ENCODE measurements at regions not wholly inside any gene's neighbourhood (a gene's known extent, or its start where the extent isn't known, plus 50 kb on each side); places are given as distances from the start of the nearest gene placed in this dataset.

- Histone ChIP-seq H3K27ac (no peak overlapping the region), H3K27me3 (ENCODE audit: insufficient read depth, low read depth) (no peaks in the 10 kb centered on the region), H3K4me3 (IDR thresholded peaks at IDR 0.05; ENCODE audit: insufficient read depth, low read depth, low read length) (no peak overlapping the region), H3K4me2 (no peak overlapping the region), H3K36me3 (ENCODE audit: insufficient read depth) (no peaks in the 10 kb centered on the region), H3K4me1 (ENCODE audit: low read depth, poor library complexity, severe bottlenecking) (peaks cover 6% of the 10 kb centered on the region), H2AFZ (ENCODE audit: low read depth) (no peak overlapping the region), H4K20me1 (ENCODE audit: insufficient read depth) (no peaks in the 10 kb centered on the region), H3K9ac (no peak overlapping the region), H3K79me2 (ENCODE audit: insufficient read depth, low read depth) (no peaks in the 10 kb centered on the region)
- TF ChIP-seq CTCF (conservative IDR thresholded peaks at IDR 0.05; ENCODE audit: low read depth, low read length) = no peak
Observed at GRCh38 chr2:37529830-37530415, 141.5 kb downstream of the CDC42EP3 start.

- H3K36me3 ChIP-seq (ENCODE audit: insufficient read depth) = no peaks in the 10 kb centered on the region
- no peak overlapping the region for H3K9ac ChIP-seq
- no peak for TF ChIP-seq CTCF (conservative IDR thresholded peaks at IDR 0.05; ENCODE audit: low read depth, low read length)
- no peaks in the 10 kb centered on the region for H3K79me2 ChIP-seq (ENCODE audit: insufficient read depth, low read depth)
- no peaks in the 10 kb centered on the region for H4K20me1 ChIP-seq (ENCODE audit: insufficient read depth)
- H3K4me3 ChIP-seq (IDR thresholded peaks at IDR 0.05; ENCODE audit: insufficient read depth, low read depth, low read length) = no peak overlapping the region
- no peaks in the 10 kb centered on the region for H3K27me3 ChIP-seq (ENCODE audit: insufficient read depth, low read depth)
- no peak overlapping the region for H3K27ac ChIP-seq
- no peak overlapping the region for H2AFZ ChIP-seq (ENCODE audit: low read depth)
- no peak overlapping the region for H3K4me2 ChIP-seq
- H3K4me1 ChIP-seq (ENCODE audit: low read depth, poor library complexity, severe bottlenecking) = peaks cover 18% of the 10 kb centered on the region
Observed at GRCh38 chr2:37532503-37532902, 138.9 kb downstream of the CDC42EP3 start.

- Histone ChIP-seq H3K36me3 (ENCODE audit: insufficient read depth) (no peaks in the 10 kb centered on the region), H3K79me2 (ENCODE audit: insufficient read depth, low read depth) (no peaks in the 10 kb centered on the region), H3K4me1 (ENCODE audit: low read depth, poor library complexity, severe bottlenecking) (peaks cover 18% of the 10 kb centered on the region), H3K27ac (no peak overlapping the region), H3K27me3 (ENCODE audit: insufficient read depth, low read depth) (no peaks in the 10 kb centered on the region), H3K4me2 (no peak overlapping the region), H4K20me1 (ENCODE audit: insufficient read depth) (no peaks in the 10 kb centered on the region), H2AFZ (ENCODE audit: low read depth) (no peak overlapping the region), H3K9ac (no peak overlapping the region), H3K4me3 (IDR thresholded peaks at IDR 0.05; ENCODE audit: insufficient read depth, low read depth, low read length) (no peak overlapping the region)
- no peak for TF ChIP-seq CTCF (conservative IDR thresholded peaks at IDR 0.05; ENCODE audit: low read depth, low read length)
Observed at GRCh38 chr2:37537316-37537715, 134.1 kb downstream of the CDC42EP3 start.

- Histone ChIP-seq H3K4me3 (IDR thresholded peaks at IDR 0.05; ENCODE audit: insufficient read depth, low read depth, low read length) (no peak overlapping the region), H3K27me3 (ENCODE audit: insufficient read depth, low read depth) (no peaks in the 10 kb centered on the region), H3K4me1 (ENCODE audit: low read depth, poor library complexity, severe bottlenecking) (peaks cover 2% of the 10 kb centered on the region), H3K79me2 (ENCODE audit: insufficient read depth, low read depth) (no peaks in the 10 kb centered on the region), H3K9ac (no peak overlapping the region), H3K36me3 (ENCODE audit: insufficient read depth) (no peaks in the 10 kb centered on the region), H3K4me2 (no peak overlapping the region), H4K20me1 (ENCODE audit: insufficient read depth) (no peaks in the 10 kb centered on the region), H3K27ac (no peak overlapping the region), H2AFZ (ENCODE audit: low read depth) (no peak overlapping the region)
- no peak for TF ChIP-seq CTCF (conservative IDR thresholded peaks at IDR 0.05; ENCODE audit: low read depth, low read length)
Observed at GRCh38 chr2:37541516-37541915, 129.9 kb downstream of the CDC42EP3 start.
